ENCODE measurements at regions not wholly inside any gene's neighbourhood (a gene's known extent, or its start where the extent isn't known, plus 50 kb on each side); places are given as distances from the start of the nearest gene placed in this dataset.
"Not testable (repeated sequence)": the region's sequence is repeated elsewhere in the genome, so short reads cannot be mapped to it uniquely, and the experiment has no call there.

GRCh38 chr12:33323823-33324222, 115.8 kb downstream of the SYT10 start:
- FAIRE-seq = no peak

GRCh38 chr12:33322519-33322918, 117.1 kb downstream of the SYT10 start:
- no peak for FAIRE-seq

- FAIRE-seq = no peak
These were observed 121.9 kb downstream of the SYT10 start for GRCh38 chr12:33317746-33318145.

- FAIRE-seq = no peak
These were observed 125.4 kb downstream of the SYT10 start for GRCh38 chr12:33314223-33314622.

- no peak for FAIRE-seq
These were observed 126.1 kb downstream of the SYT10 start for GRCh38 chr12:33313476-33313875.

GRCh38 chr12:33310471-33310870, 129.1 kb downstream of the SYT10 start:
- FAIRE-seq = no peak

- no peak for FAIRE-seq
These were observed 135.4 kb downstream of the SYT10 start for GRCh38 chr12:33304176-33304575.

GRCh38 chr12:33296529-33296928, 143.1 kb downstream of the SYT10 start:
- no peak for FAIRE-seq

- FAIRE-seq = no peak
These were observed 148.9 kb downstream of the SYT10 start for GRCh38 chr12:33290703-33291102.

GRCh38 chr12:33283054-33283453, 156.6 kb downstream of the SYT10 start:
- FAIRE-seq = no peak

- no peak for FAIRE-seq
These were observed 162.2 kb downstream of the SYT10 start for GRCh38 chr12:33277376-33277775.

- no peak for FAIRE-seq
These were observed 172.0 kb downstream of the SYT10 start for GRCh38 chr12:33267641-33268040.

- FAIRE-seq = no peak
These were observed 173.7 kb downstream of the SYT10 start for GRCh38 chr12:33265900-33266299.

- FAIRE-seq = no peak
These were observed 174.4 kb downstream of the SYT10 start for GRCh38 chr12:33265033-33265731.

GRCh38 chr12:33253178-33253577, 186.4 kb downstream of the SYT10 start:
- FAIRE-seq = no peak

- FAIRE-seq = no peak
These were observed 188.1 kb downstream of the SYT10 start for GRCh38 chr12:33251548-33251947.

- no peak for FAIRE-seq
These were observed 191.3 kb downstream of the SYT10 start for GRCh38 chr12:33248364-33248763.

GRCh38 chr12:33247625-33248024, 192.0 kb downstream of the SYT10 start:
- FAIRE-seq = no peak

GRCh38 chr12:33245434-33245833, 194.2 kb downstream of the SYT10 start:
- FAIRE-seq = no peak

GRCh38 chr12:33226671-33227070, 212.9 kb downstream of the SYT10 start:
- FAIRE-seq = no peak

- FAIRE-seq = no peak
These were observed 215.7 kb downstream of the SYT10 start for GRCh38 chr12:33223956-33224355.

GRCh38 chr12:33222357-33222756, 217.3 kb downstream of the SYT10 start:
- FAIRE-seq = no peak

- no peak for FAIRE-seq
These were observed 233.6 kb downstream of the SYT10 start for GRCh38 chr12:33205981-33206380.

GRCh38 chr12:33194389-33194788, 245.2 kb downstream of the SYT10 start:
- FAIRE-seq = not testable (repeated sequence)

GRCh38 chr12:33192226-33192625, 247.4 kb downstream of the SYT10 start:
- FAIRE-seq = no peak
